Heart left ventricle (tissue), 16 donors: ENCODE measurements at regions not wholly inside any gene's neighbourhood (a gene's known extent, or its start where the extent isn't known, plus 50 kb on each side); places are given as distances from the start of the nearest gene placed in this dataset.
A peak's percentile ranks its signal among the peaks of the same experiment; 100 is the strongest.

Source experiments
- ATAC-seq, 4 donors: fragments of 200-7000 bp; cut with Tn5 transposase; one replicate each; pipeline ENCODE4 v1.9.1; 2020 to 2022; ENCODE audit warnings: moderate library complexity in 4 of 4, mild to moderate bottlenecking in 3 of 4, moderate number of reproducible peaks in 1 of 4
- DNase-seq, 5 donors: peaks; one replicate each; pipeline ENCODE4 v3.0.0-alpha.2; 2020
- H3K27ac ChIP-seq, 12 donors: fragments of 200-600 bp; sonication (generic) in 4 of 12; one replicate each; pipeline versions ENCODE4 v1.5.0 to v1.8.0; 2016 to 2022; ENCODE audit warnings: mild to moderate bottlenecking in 2 of 12
- H3K27me3 ChIP-seq, 9 donors: fragments of 200-600 bp; sonication (generic) in 2 of 9; one replicate each; pipeline versions ENCODE4 v1.5.1 to v1.8.0; 2016 to 2022; ENCODE audit warnings: mild to moderate bottlenecking in 3 of 9
- H3K36me3 ChIP-seq, 9 donors: fragments of 200-600 bp; sonication (generic) in 2 of 9; one replicate each; pipeline versions ENCODE4 v1.5.0 to v1.8.0; 2018 to 2022; ENCODE audit warnings: mild to moderate bottlenecking in 2 of 9
- H3K4me1 ChIP-seq, 12 donors: fragments of 200-600 bp; sonication (generic) in 4 of 12; one replicate each; pipeline versions ENCODE4 v1.5.0 to v1.8.0; 2016 to 2022; ENCODE audit warnings: mild to moderate bottlenecking in 3 of 12
- H3K4me3 ChIP-seq, 12 donors: fragments of 200-600 bp; sonication (generic) in 4 of 12; one replicate each; pipeline versions ENCODE4 v1.5.0 to v1.8.0; 2017 to 2022; ENCODE audit warnings: mild to moderate bottlenecking in 9 of 12, moderate library complexity in 4 of 12
- H3K9me3 ChIP-seq, 12 donors: fragments of 200-600 bp; sonication (generic) in 4 of 12; one replicate each; pipeline versions ENCODE4 v1.5.0 to v1.8.0; 2016 to 2022; ENCODE audit warnings: mild to moderate bottlenecking in 1 of 12
- POLR2A ChIP-seq, 2 donors: fragments of 450-650 bp; IDR thresholded peaks; one replicate each; pipeline ENCODE4 v1.6.1; 2017; ENCODE audit warnings: antibody characterized with exemption in 2 of 2, mild to moderate bottlenecking in 2 of 2, moderate library complexity in 2 of 2
- WGBS, 4 donors: extraction: QIAGEN DNeasy Blood & Tissue Kit in 2 of 4; methylation state at CpG; one replicate each; pipeline versions ENCODE4 v1.1.5 to v1.1.7; 2013 to 2018; 5-methylcytosine and 5-hydroxymethylcytosine counted together
- intact Hi-C, 10 donors: fragments of 100-400 bp; cut with DNase I; formaldehyde crosslinking; loops; one replicate each; pipeline versions ENCODE4 v1.11.1 to v1.14.2; 2022
- TF ChIP-seq, protein P1 (sequence below), 12 donors: fragments of 200-600 bp; sonication (generic) in 4 of 12; IDR thresholded peaks; one replicate each; pipeline versions ENCODE4 v1.5.0 to v1.8.0; 2018 to 2022; ENCODE audit warnings: antibody characterized with exemption in 12 of 12, mild to moderate bottlenecking in 5 of 12
- donor health status: ischemic (EF 13 %, LVEDD 7.1; RV severe dilation, severe dysfunction).
- donor health status: healthy with polysubstance abuse.
- donor health status: DM: no; HTN: yes; CAD: no.
- donor health status: DM: no; HTN: no; CAD: no.
- donor health status: ischemic (EF 25% LVEDD 6.9; RV normal size, moderate dysfunction).
- donor health status: ischemic (EF 25% LVEDD 5.7; RV mildly dilated, moderate dysfunction).
- donor health status: healthy.
- donor health status: DM: yes; HTN: yes; CAD: no.
- donor health status: ischemic (EF 35%, LVEDD 5.7; RV mildly dilated, moderate dysfunction).
- donor health status: nonischemic (EF 11% LVEDD 7.7; RV severe dilation, severe dysfunction).
- donor health status: DM: yes; HTN: yes; CAD: no.
- donor health status: PGD.
- donor health status: ischemic (EF 29% LVEDD 5.4; RV normal size, mild dysfunction).
- donor health status: nonischemic (EF 23%, LVEDD 6.1; RV moderate dilation, normal function).

DNA sequence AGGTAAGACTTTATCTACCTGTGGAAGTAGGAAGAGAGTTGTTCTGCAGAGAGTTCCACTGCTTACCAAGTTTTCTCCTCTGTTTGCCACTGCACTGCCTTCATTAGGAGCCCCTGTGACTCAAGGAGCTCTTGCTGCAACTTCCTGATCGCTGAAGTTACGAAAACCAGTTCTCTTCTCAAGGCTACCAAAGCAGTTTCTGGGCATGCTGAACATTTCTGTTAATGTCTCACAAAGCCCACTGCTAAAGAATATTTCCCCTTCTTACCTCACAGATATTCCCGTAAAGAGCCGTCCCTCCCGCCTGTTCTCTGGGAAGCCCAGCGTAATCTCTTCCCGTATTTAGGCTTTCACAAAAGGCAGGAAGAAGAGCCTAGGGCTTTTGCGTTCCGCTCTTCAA lies 82.6 kb upstream of the OXGR1 start:
- intact Hi-C loops = no loop called here
- WGBS, 4 donors = 62 to 69% (median 63%) methylated on average over 9 of the region's 9 CpGs

DNA sequence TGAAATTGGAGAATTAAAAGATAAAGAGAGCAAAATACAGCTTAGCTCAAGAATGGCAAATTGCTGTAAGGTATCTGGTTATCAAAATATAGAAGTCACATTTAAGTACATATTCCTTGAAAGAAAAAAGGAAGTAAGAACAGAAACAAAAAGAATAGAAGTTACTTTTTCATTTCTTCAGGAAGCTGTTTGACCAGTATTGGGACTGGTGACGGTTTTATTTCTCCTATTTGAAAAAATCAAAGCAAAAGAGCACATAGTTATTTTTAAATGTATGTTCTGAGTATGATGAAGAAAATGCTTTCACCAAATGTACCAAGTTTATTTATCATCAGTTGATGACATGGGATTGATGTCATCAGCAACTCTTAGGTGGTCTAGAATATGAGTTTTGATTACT lies 83.1 kb upstream of the OXGR1 start:
- Histone ChIP-seq H3K9me3 (peaks cover 0 to 26% (median 8%) of the 10 kb centered on the region in 12 donors), H3K36me3 (no peaks in the 10 kb centered on the region), H3K4me1 (peaks cover 0 to 5% (median 0%) of the 10 kb centered on the region in 12 donors), H3K27ac (peak overlapping the region in 2 of 12 donors; percentile 5 to 86), H3K4me3 (peak overlapping the region in 8 of 12 donors; percentile 15 to 45 (median 22)), H3K27me3 (no peaks in the 10 kb centered on the region)
- intact Hi-C loops = no loop called here
- DNase-seq (no peak), ATAC-seq (no peak)
- WGBS, 4 donors = 55 to 74% (median 66%) methylated on average over 1 of the region's 1 CpG
- TF ChIP-seq, protein P1, sequence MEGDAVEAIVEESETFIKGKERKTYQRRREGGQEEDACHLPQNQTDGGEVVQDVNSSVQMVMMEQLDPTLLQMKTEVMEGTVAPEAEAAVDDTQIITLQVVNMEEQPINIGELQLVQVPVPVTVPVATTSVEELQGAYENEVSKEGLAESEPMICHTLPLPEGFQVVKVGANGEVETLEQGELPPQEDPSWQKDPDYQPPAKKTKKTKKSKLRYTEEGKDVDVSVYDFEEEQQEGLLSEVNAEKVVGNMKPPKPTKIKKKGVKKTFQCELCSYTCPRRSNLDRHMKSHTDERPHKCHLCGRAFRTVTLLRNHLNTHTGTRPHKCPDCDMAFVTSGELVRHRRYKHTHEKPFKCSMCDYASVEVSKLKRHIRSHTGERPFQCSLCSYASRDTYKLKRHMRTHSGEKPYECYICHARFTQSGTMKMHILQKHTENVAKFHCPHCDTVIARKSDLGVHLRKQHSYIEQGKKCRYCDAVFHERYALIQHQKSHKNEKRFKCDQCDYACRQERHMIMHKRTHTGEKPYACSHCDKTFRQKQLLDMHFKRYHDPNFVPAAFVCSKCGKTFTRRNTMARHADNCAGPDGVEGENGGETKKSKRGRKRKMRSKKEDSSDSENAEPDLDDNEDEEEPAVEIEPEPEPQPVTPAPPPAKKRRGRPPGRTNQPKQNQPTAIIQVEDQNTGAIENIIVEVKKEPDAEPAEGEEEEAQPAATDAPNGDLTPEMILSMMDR (IDR thresholded peaks at IDR 0.05) = no peak
- no peak for TF ChIP-seq POLR2A (IDR thresholded peaks at IDR 0.05)

More for the DNA sequence above, 82.6 kb upstream of the OXGR1 start:
- Histone ChIP-seq H3K36me3 (no peaks in the 10 kb centered on the region), H3K4me3 (peak overlapping the region in 8 of 12 donors; percentile 15 to 45 (median 22)), H3K27ac (peak overlapping the region in 2 of 12 donors; percentile 5 to 86), H3K27me3 (no peaks in the 10 kb centered on the region), H3K4me1 (peaks cover 0 to 5% (median 0%) of the 10 kb centered on the region in 12 donors), H3K9me3 (peaks cover 0 to 26% (median 8%) of the 10 kb centered on the region in 12 donors)
- DNase-seq (no peak), ATAC-seq (peak in 2 of 4 donors; percentile 20 to 51)
- TF ChIP-seq, protein P1 (IDR thresholded peaks at IDR 0.05) = no peak
- TF ChIP-seq POLR2A (IDR thresholded peaks at IDR 0.05) = no peak

DNA sequence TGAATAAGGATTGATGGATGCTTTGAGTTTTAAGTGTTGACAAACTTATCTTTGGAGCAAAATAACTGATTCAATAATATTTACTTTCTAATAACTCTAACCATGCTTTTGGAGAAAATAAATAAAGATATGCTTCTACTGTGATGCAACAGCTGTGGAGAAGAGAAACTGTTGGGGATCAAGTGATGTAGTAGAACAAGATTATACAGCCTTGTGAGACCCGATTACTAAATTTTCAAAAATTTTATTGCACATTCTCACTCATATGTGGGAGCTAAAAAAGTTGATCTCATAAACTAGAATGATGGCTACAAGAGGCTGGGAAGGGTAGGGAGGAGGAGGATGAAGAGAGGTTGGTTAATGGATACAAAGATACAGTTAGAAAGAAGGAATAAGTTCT lies 85.5 kb upstream of the OXGR1 start:
- intact Hi-C loops = no loop called here
- Histone ChIP-seq H3K4me3 (no peak overlapping the region), H3K27me3 (no peaks in the 10 kb centered on the region), H3K4me1 (peaks cover 0 to 5% (median 0%) of the 10 kb centered on the region in 12 donors), H3K9me3 (peaks cover 0 to 9% (median 2%) of the 10 kb centered on the region in 12 donors), H3K36me3 (no peaks in the 10 kb centered on the region), H3K27ac (no peak overlapping the region)
- WGBS, 4 donors = 89 to 92% (median 91%) methylated on average over 1 of the region's 1 CpG
- no peak for DNase-seq
- no peak for TF ChIP-seq POLR2A (IDR thresholded peaks at IDR 0.05)
- TF ChIP-seq, protein P1 (IDR thresholded peaks at IDR 0.05) = no peak
- ATAC-seq = no peak

DNA sequence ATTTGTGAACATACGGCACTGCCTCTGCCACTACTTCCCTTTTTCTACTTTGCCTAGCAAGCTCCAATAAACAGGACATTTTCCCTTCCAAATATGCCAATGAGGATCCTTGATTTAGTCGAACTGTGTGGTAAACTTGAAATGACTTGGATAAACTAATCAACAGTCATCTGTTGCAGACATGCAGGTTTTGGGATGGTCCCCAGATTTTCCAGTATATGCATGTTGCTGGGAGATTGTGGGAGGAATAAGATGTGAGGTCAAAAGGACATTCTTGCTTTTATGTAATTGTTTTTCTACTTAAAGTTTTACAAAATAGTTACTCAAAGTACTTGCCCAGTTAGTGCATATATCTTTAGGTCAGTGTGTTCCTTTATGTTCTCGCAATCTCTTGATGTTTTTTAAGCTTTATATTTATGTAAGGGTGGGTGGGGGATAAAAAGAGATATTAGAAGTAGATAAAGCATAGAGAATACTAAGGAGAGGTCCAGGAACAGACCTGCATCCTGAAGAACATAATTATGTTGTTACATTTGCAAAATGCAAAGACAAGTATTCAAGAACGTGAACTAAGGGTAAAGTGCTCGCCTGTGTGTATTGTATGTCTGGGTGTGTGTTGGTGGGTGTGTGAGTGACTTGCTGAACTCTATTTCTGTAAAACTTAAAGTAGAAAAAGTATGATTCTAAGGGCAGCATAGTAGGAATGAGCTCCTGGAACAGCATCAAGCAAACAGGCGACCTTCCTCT lies 88.4 kb upstream of the OXGR1 start:
- DNase-seq (no peak), ATAC-seq (no peak)
- Histone ChIP-seq H3K4me3 (no peak overlapping the region), H3K4me1 (peaks cover 0 to under 1% (median 0%) of the 10 kb centered on the region in 12 donors), H3K9me3 (peaks cover 0 to 15% (median 3%) of the 10 kb centered on the region in 12 donors), H3K27ac (no peak overlapping the region), H3K36me3 (no peaks in the 10 kb centered on the region), H3K27me3 (no peaks in the 10 kb centered on the region)
- intact Hi-C loops = no loop called here
- TF ChIP-seq, protein P1 (IDR thresholded peaks at IDR 0.05) = no peak
- TF ChIP-seq POLR2A (IDR thresholded peaks at IDR 0.05) = no peak
- 84 to 89% (median 87%) methylated on average over 6 of the region's 6 CpGs for WGBS, 4 donors
